Mammary epithelial cell (primary cell): ENCODE measurements at regions not wholly inside any gene's neighbourhood (a gene's known extent, or its start where the extent isn't known, plus 50 kb on each side); places are given as distances from the start of the nearest gene placed in this dataset.

Source experiments
- EZH2 ChIP-seq: IDR thresholded peaks from 2 replicates; pipeline ENCODE4 v1.6.1; 2012; ENCODE audit warnings: low read length, inconsistent platforms, borderline replicate concordance
- TF ChIP-seq, protein P1 (sequence below), 2 donors: IDR thresholded peaks in 1 of 2; conservative IDR thresholded peaks in 1 of 2; 2 replicates each; pipeline ENCODE4 v1.5.1; 2011 to 2012; ENCODE audit warnings: inconsistent platforms in 2 of 2, low read length in 2 of 2, mild to moderate bottlenecking in 2 of 2, control low read depth in 1 of 2, low read depth in 1 of 2; ENCODE audit not compliant: insufficient read depth in 1 of 2; ENCODE audit errors: extremely low read depth in 1 of 2

- TF ChIP-seq, protein P1, sequence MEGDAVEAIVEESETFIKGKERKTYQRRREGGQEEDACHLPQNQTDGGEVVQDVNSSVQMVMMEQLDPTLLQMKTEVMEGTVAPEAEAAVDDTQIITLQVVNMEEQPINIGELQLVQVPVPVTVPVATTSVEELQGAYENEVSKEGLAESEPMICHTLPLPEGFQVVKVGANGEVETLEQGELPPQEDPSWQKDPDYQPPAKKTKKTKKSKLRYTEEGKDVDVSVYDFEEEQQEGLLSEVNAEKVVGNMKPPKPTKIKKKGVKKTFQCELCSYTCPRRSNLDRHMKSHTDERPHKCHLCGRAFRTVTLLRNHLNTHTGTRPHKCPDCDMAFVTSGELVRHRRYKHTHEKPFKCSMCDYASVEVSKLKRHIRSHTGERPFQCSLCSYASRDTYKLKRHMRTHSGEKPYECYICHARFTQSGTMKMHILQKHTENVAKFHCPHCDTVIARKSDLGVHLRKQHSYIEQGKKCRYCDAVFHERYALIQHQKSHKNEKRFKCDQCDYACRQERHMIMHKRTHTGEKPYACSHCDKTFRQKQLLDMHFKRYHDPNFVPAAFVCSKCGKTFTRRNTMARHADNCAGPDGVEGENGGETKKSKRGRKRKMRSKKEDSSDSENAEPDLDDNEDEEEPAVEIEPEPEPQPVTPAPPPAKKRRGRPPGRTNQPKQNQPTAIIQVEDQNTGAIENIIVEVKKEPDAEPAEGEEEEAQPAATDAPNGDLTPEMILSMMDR (conservative IDR thresholded peaks at IDR 0.05 in 1 of 2, IDR thresholded peaks at IDR 0.05 in 1 of 2; ENCODE audit: extremely low read depth in 1 of 2, insufficient read depth in 1 of 2, low read depth in 1 of 2, low read length in 2 of 2): no peak
- no peak for TF ChIP-seq EZH2
Observed at GRCh38 chr2:225937625-225938187, 538.2 kb downstream of the NYAP2 start.
